DMS114 treated with DMSO at 0.1 percent for 48 hours (cell line): ENCODE measurements at regions not wholly inside any gene's neighbourhood (a gene's known extent, or its start where the extent isn't known, plus 50 kb on each side); places are given as distances from the start of the nearest gene placed in this dataset.

ENCODE experiments used
- DNase-seq: peaks from one replicate; lab custom pipeline; 2025; ENCODE audit not compliant: unreplicated experiment; lab: John Stamatoyannopoulos, UW

- DNase-seq: no peak
Observed at GRCh38 chr2:120879431-120880295, 144.0 kb downstream of the GLI2 start.

- DNase-seq: no peak
Observed at GRCh38 chr2:120880381-120880780, 144.7 kb downstream of the GLI2 start.

- DNase-seq: no peak
Observed at GRCh38 chr2:120881981-120882788, 146.5 kb downstream of the GLI2 start.

- no peak for DNase-seq
Observed at GRCh38 chr2:120883607-120884440, 148.2 kb downstream of the GLI2 start.

GRCh38 chr2:120884472-120885290 is 149.0 kb downstream of the GLI2 start:
- DNase-seq: no peak

GRCh38 chr2:120885321-120885720 is 149.7 kb downstream of the GLI2 start:
- no peak for DNase-seq

GRCh38 chr2:120885749-120886148 is 150.1 kb downstream of the GLI2 start:
- DNase-seq: no peak

GRCh38 chr2:120886534-120887319 is 151.1 kb downstream of the GLI2 start:
- DNase-seq: no peak

GRCh38 chr2:120887320-120887697 is 151.6 kb downstream of the GLI2 start:
- DNase-seq: no peak

GRCh38 chr2:120887741-120888231 is 152.1 kb downstream of the GLI2 start:
- no peak for DNase-seq

GRCh38 chr2:120888851-120889250 is 153.2 kb downstream of the GLI2 start:
- no peak for DNase-seq

GRCh38 chr2:120889936-120890335 is 154.3 kb downstream of the GLI2 start:
- DNase-seq: no peak

- no peak for DNase-seq
Observed at GRCh38 chr2:120890566-120891360, 155.1 kb downstream of the GLI2 start.

GRCh38 chr2:120892271-120892966 is 156.8 kb downstream of the GLI2 start:
- DNase-seq: no peak

GRCh38 chr2:120892967-120893667 is 157.4 kb downstream of the GLI2 start:
- DNase-seq: no peak

GRCh38 chr2:120893811-120894584 is 158.3 kb downstream of the GLI2 start:
- no peak for DNase-seq

- no peak for DNase-seq
Observed at GRCh38 chr2:120894966-120895365, 159.3 kb downstream of the GLI2 start.
